GM12872 (cell line): ENCODE measurements at regions not wholly inside any gene's neighbourhood (a gene's known extent, or its start where the extent isn't known, plus 50 kb on each side); places are given as distances from the start of the nearest gene placed in this dataset.

Experiments used
- TF ChIP-seq, protein P1 (sequence below): IDR thresholded peaks from 3 replicates; pipeline ENCODE4 v1.5.1; 2011; ENCODE audit warnings: low read depth, mild to moderate bottlenecking, low read length, moderate library complexity; ENCODE audit not compliant: insufficient read depth

DNA sequence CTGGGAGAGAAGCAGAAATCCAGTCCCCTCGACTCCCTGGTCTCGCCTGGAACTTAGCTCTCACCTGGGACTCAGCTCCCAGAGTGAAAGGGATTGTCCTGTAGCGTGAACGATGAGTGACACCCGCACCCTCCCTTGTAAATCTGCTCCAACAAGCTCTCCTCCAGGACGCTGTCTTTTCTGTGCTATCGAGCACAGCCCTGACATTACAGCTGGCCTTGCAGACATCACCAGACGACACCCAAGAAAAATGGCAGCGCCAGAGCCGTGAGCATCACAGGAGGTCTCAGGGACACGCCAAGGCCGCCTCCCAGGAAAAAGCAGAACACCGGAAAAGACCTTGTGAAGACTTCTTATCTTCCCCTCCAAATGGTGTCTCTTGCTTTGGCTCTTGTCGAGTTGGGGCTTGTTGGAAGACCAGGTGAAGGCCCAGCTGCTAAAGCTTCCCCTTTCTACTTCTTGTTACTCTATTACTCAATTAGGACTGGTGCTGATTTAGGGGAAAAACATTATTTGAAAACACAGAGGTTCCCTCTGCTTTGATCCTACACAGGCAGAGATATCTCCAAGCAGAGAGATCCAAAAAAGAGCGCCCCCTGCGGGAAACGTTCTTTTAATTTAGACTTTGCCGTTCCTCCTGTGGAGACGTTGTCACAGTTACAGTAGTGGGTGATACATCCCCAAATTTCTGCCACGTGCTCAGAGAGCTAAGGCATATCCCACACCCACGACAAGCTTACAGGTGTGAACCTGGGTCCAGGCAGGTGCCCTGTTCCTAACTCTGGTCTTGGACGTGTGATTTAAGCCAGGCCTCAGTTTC is 127.2 kb downstream of the ATP6V0E2 start:
- TF ChIP-seq, protein P1, sequence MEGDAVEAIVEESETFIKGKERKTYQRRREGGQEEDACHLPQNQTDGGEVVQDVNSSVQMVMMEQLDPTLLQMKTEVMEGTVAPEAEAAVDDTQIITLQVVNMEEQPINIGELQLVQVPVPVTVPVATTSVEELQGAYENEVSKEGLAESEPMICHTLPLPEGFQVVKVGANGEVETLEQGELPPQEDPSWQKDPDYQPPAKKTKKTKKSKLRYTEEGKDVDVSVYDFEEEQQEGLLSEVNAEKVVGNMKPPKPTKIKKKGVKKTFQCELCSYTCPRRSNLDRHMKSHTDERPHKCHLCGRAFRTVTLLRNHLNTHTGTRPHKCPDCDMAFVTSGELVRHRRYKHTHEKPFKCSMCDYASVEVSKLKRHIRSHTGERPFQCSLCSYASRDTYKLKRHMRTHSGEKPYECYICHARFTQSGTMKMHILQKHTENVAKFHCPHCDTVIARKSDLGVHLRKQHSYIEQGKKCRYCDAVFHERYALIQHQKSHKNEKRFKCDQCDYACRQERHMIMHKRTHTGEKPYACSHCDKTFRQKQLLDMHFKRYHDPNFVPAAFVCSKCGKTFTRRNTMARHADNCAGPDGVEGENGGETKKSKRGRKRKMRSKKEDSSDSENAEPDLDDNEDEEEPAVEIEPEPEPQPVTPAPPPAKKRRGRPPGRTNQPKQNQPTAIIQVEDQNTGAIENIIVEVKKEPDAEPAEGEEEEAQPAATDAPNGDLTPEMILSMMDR = peak; percentile 32; the same call in 1 of the 3 replicates

DNA sequence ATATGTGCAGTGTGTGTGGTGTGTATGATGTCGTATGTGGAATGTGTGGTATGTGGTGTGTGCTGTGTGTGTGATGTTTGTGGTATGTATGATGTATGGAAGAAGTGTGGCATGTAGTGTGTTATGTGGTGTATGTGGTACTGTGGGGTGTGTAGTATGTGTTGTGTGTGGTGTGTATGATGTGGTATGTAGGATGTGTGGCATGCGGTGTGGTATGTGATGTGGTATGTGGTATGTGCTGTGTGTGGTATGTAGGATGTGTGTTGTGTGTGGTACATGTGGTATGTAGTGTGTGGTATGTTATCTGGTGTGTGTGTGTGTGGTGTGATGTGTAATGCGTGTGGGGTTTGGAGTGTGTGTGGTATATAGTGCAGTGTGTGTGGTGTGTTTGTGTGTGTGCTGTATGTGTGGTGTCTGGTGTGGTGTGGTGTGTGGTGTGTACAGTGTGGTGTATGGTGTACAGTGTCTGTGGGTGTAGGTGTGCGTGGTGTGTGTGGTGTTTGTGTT is 129.6 kb downstream of the ATP6V0E2 start:
- TF ChIP-seq, protein P1 = no peak

DNA sequence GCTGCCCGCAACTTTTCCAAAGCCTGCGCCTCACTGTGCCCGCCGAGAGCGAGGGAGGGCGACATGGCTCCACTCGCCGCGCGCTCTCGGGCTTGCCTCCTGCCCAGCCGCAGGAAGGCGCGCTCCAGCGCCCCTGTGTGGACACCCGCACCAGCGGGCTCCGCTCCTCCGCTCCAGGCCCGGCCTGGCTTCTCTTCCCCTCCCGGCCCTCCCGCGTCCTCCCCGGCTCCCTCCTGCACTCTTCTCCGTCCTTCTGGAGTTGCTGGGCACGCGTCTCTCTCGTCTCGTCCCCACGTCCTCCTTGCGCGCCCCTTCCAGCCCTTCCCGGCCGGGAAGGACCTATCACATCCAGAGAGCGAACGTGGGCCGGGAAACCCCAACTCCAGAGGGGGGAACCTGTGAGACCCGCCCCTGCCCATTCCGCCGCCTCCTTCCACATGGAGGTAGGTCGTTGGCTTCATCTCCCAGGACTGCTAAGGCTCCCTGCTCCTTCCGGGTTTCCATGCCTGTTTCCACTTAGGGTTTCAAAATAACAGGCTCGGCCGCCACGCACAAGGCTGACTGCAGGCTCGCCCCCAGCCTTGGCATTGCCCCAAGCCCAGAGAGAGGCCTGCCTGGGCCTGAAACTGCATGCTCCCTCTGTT is 175.4 kb downstream of the ATP6V0E2 start:
- TF ChIP-seq, protein P1 = 0 out of 3 replicates have a peak, but pooled peaks have one; percentile 9

DNA sequence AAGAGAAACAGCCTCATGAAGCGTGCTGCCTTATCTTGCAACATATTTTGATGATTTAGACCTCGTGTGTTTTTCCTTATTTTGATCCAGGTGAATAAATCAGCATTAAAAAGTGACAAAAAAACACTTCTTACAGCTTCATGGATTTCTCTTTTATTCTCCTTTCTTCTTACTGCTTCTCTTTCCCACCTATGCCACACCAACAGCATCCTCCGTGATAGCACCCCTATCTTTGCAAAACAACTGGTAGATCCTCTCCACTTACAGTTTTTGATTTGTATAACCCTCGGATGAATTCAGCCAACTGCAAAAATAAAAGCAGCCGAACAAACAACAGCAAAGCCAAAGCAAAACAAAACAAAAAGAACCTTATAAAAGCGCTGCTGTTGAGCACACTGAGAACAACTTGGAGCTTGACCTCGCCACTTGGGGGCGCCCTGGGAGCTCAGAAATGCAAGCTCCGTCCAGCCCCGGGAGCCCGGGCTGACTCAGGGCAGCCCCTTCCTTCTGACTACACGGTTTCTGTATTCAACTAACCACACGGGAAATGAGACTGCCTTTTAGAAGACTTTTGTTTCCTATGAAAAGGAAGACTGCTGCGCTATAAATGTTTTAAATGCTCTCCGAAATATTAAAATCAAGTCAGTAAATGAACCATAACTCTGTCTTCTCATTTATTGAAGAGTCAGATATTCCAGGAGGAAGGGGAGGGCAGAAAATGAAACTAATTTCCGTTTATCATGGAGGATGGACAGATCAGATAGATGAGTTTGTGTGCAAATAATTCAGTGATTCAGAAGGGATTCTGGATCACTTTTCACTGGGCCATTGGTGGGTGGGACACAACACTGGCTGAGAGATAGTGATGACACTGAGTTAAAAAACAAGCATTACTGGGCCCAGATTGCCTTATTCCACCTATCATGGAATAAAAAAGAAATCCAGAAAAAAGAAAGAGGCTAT is 186.8 kb downstream of the ATP6V0E2 start:
- TF ChIP-seq, protein P1 = peak; percentile 32; the same call in 2 of the 3 replicates
